RWPE2 (cell line): ENCODE measurements at regions not wholly inside any gene's neighbourhood (a gene's known extent, or its start where the extent isn't known, plus 50 kb on each side); places are given as distances from the start of the nearest gene placed in this dataset.

Source experiments
- ATAC-seq: fragments of 200-7000 bp; cut with Tn5 transposase; 3 replicates; pipeline ENCODE4 v1.9.1; 2021; ENCODE audit warnings: low read depth
- DNase-seq: peaks from one replicate; pipeline ENCODE4 v3.0.0-alpha.2; 2020; ENCODE audit warnings: low spot score
- H3K27ac ChIP-seq: fragments of 450-650 bp; 2 replicates; pipeline ENCODE4 v1.5.1; 2017; ENCODE audit warnings: mild to moderate bottlenecking; ENCODE audit not compliant: poor library complexity, severe bottlenecking
- H3K27me3 ChIP-seq: fragments of 250-450 bp; sonication (Bioruptor Pico); 2 replicates; pipeline ENCODE4 v1.5.1; 2021; ENCODE audit warnings: mild to moderate bottlenecking, moderate library complexity; ENCODE audit not compliant: insufficient read depth, poor library complexity, severe bottlenecking
- H3K36me3 ChIP-seq: fragments of 250-450 bp; sonication (Bioruptor Pico); 2 replicates; pipeline ENCODE4 v1.5.1; 2020; ENCODE audit warnings: low read depth, mild to moderate bottlenecking, moderate library complexity
- H3K4me1 ChIP-seq: fragments of 250-450 bp; sonication (Bioruptor Pico); 2 replicates; pipeline ENCODE4 v1.5.1; 2021; ENCODE audit warnings: mild to moderate bottlenecking, moderate library complexity; ENCODE audit not compliant: insufficient read depth, poor library complexity, severe bottlenecking
- H3K4me3 ChIP-seq: fragments of 250-450 bp; sonication (Bioruptor Pico); 2 replicates; pipeline ENCODE4 v1.5.1; 2021; ENCODE audit warnings: mild to moderate bottlenecking, moderate library complexity; ENCODE audit not compliant: severe bottlenecking
- H3K9me3 ChIP-seq: fragments of 250-450 bp; sonication (Bioruptor Pico); 2 replicates; pipeline ENCODE4 v1.5.1; 2021; ENCODE audit warnings: mild to moderate bottlenecking, moderate library complexity; ENCODE audit not compliant: severe bottlenecking
- CTCF ChIP-seq: fragments of 450-650 bp; IDR thresholded peaks from one replicate; pipeline ENCODE4 v1.5.1; 2017; ENCODE audit warnings: mild to moderate bottlenecking, moderate library complexity; ENCODE audit not compliant: poor library complexity, severe bottlenecking

GRCh38 chr2:58731488-58731869, 490.4 kb upstream of the FANCL start:
- Histone ChIP-seq H3K27me3 (no peaks in the 10 kb centered on the region), H3K36me3 (no peaks in the 10 kb centered on the region), H3K9me3 (no peaks in the 10 kb centered on the region), H3K4me1 (no peaks in the 10 kb centered on the region), H3K27ac (no peak overlapping the region), H3K4me3 (no peak overlapping the region)
- no peak for DNase-seq
- TF ChIP-seq CTCF, result no peak
- no peak for ATAC-seq

DNA sequence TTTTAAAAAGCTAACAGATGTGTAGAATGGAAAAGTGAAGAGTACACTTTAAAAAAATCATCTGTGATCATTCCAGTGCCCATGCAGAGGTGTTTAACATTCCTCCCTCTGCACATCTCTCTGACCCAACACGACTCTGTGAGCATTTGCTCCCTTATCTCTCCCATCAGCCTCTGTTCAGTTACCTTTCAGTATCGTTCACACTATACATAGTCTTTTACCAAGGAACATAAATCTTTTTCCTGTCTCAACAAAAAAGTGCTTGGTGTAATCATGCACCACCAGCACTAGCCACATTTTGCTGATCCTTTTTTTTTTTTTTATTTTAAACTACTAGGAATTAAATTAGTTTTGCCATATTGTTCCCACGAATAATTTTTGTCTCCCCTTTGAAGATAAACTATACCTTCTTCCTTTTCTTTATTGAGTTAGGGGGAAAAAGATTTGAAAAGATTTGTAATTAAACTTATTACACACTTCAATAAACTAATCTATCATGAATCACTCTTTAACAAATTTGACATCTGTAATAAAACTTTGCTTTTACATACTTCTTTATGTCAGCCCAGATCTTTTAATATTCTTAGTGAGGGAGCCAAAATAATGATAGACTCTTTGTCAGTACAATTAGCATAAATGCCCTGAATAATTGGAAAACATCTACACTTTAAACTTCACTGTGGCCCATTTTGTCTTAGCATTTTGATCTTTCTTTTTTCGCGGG, 489.8 kb upstream of the FANCL start:
- H3K36me3 ChIP-seq, result no peaks in the 10 kb centered on the region
- H3K4me3 ChIP-seq, result no peak overlapping the region
- H3K9me3 ChIP-seq, result no peaks in the 10 kb centered on the region
- ATAC-seq (no peak), DNase-seq (no peak)
- no peaks in the 10 kb centered on the region for H3K4me1 ChIP-seq
- H3K27ac ChIP-seq, result no peak overlapping the region
- no peaks in the 10 kb centered on the region for H3K27me3 ChIP-seq
- TF ChIP-seq CTCF, result no peak

- 0 out of 3 replicates have a peak, but pooled peaks have one; percentile 40 for ATAC-seq
- Histone ChIP-seq H3K36me3 (no peaks in the 10 kb centered on the region), H3K27me3 (no peaks in the 10 kb centered on the region), H3K9me3 (no peaks in the 10 kb centered on the region), H3K4me3 (no peak overlapping the region), H3K4me1 (no peaks in the 10 kb centered on the region), H3K27ac (no peak overlapping the region)
- no peak for TF ChIP-seq CTCF
- no peak for DNase-seq
Measured at GRCh38 chr2:58727981-58728656, 487.0 kb upstream of the FANCL start.

DNA sequence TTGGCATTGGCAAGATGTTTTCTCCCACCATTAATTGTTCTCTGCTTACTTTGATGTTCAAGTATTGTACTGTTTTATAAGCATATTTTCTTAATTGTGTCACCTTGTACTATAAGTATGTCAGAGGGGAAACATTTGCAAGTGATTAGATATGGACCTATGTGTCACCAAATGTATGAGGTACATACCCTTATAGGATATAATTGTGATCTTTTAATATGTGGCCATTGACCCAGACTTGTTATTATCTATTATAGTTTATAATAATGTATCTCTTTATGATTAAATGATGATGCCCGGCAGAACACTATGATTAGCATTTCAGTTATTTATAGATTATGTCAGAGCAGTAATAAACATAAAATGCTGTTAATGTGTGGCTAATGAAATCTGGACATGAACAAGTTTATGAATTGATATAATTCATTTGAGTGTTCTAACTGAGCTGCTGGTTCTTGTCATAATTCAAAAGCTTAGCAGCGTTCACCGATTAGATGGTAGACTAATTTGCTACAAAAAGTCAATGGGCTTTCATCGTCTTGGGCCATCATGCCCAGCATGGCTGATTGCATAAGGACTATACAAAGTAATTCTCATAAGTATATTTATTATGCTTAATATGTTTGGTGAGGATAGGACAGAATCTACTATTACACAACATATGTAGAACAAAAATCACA, 480.9 kb upstream of the FANCL start:
- no peak overlapping the region for H3K4me3 ChIP-seq
- no peak for DNase-seq
- TF ChIP-seq CTCF, result no peak
- no peak overlapping the region for H3K27ac ChIP-seq
- H3K27me3 ChIP-seq, result no peaks in the 10 kb centered on the region
- no peaks in the 10 kb centered on the region for H3K4me1 ChIP-seq
- H3K36me3 ChIP-seq, result no peaks in the 10 kb centered on the region
- no peak for ATAC-seq
- no peaks in the 10 kb centered on the region for H3K9me3 ChIP-seq
